ENCODE measurements at regions not wholly inside any gene's neighbourhood (a gene's known extent, or its start where the extent isn't known, plus 50 kb on each side); places are given as distances from the start of the nearest gene placed in this dataset.

- WGBS = 58% methylated on average over 1 of the region's 1 CpG
- no peak for DNase-seq (ENCODE audit: extremely low spot score)
- H3K9me3 ChIP-seq = peaks cover 0 to 5% (median 0%) of the 10 kb centered on the region in 4 donors
- no peaks in the 10 kb centered on the region for H3K4me1 ChIP-seq
- no peaks in the 10 kb centered on the region for H3K36me3 ChIP-seq
- intact Hi-C loops (cut with DNase I) = no loop called here
- H3K4me3 ChIP-seq = no peak overlapping the region
- no peak for TF ChIP-seq POLR2AphosphoS5 (IDR thresholded peaks at IDR 0.05)
- no peak overlapping the region for H3K27ac ChIP-seq (replicated peaks in 1 of 4)
- no peaks in the 10 kb centered on the region for H3K27me3 ChIP-seq
Observed at GRCh38 chr5:4674166-4674565, 466.0 kb upstream of the ADAMTS16 start.

GRCh38 chr5:4676934-4677333 is 463.2 kb upstream of the ADAMTS16 start:
- TF ChIP-seq EP300 (IDR thresholded peaks at IDR 0.05) (no peak), POLR2AphosphoS5 (IDR thresholded peaks at IDR 0.05) (no peak), CTCF (IDR thresholded peaks at IDR 0.05) (no peak), POLR2A (IDR thresholded peaks at IDR 0.05; ENCODE audit: low read depth) (no peak)
- 38% methylated on average over 4 of the region's 4 CpGs for WGBS

GRCh38 chr5:4684946-4685345 is 455.2 kb upstream of the ADAMTS16 start:
- H3K36me3 ChIP-seq = no peaks in the 10 kb centered on the region
- H3K9me3 ChIP-seq = peaks cover 0 to 14% (median 5%) of the 10 kb centered on the region in 4 donors
- TF ChIP-seq POLR2A (IDR thresholded peaks at IDR 0.05; ENCODE audit: low read depth) = no peak
- no peak for TF ChIP-seq POLR2AphosphoS5 (IDR thresholded peaks at IDR 0.05)
- no peak for TF ChIP-seq EP300 (IDR thresholded peaks at IDR 0.05)
- TF ChIP-seq CTCF (IDR thresholded peaks at IDR 0.05) = no peak
- intact Hi-C loops (cut with DNase I) = no loop called here
- H3K27ac ChIP-seq (replicated peaks in 1 of 4) = no peak overlapping the region
- H3K4me1 ChIP-seq = no peaks in the 10 kb centered on the region
- H3K27me3 ChIP-seq = no peaks in the 10 kb centered on the region
- no peak overlapping the region for H3K4me3 ChIP-seq
- no peak for DNase-seq (ENCODE audit: extremely low spot score)

More at GRCh38 chr5:4676934-4677333, 463.2 kb upstream of the ADAMTS16 start:
- H3K4me1 ChIP-seq = no peaks in the 10 kb centered on the region
- H3K27me3 ChIP-seq = no peaks in the 10 kb centered on the region
- no peak overlapping the region for H3K27ac ChIP-seq (replicated peaks in 1 of 4)
- no peak overlapping the region for H3K4me3 ChIP-seq
- peaks cover 0 to 5% (median 1%) of the 10 kb centered on the region in 4 donors for H3K9me3 ChIP-seq
- no peaks in the 10 kb centered on the region for H3K36me3 ChIP-seq
- DNase-seq (ENCODE audit: extremely low spot score) = no peak
- intact Hi-C loops (cut with DNase I) = no loop called here

- H3K27ac ChIP-seq (replicated peaks in 1 of 4) = no peak overlapping the region
- H3K9me3 ChIP-seq = no peaks in the 10 kb centered on the region
- intact Hi-C loops (cut with DNase I) = no loop called here
- DNase-seq (ENCODE audit: extremely low spot score) = no peak
- no peaks in the 10 kb centered on the region for H3K36me3 ChIP-seq
- no peak for TF ChIP-seq CTCF (IDR thresholded peaks at IDR 0.05)
- TF ChIP-seq POLR2AphosphoS5 (IDR thresholded peaks at IDR 0.05) = no peak
- no peak for TF ChIP-seq POLR2A (IDR thresholded peaks at IDR 0.05; ENCODE audit: low read depth)
- TF ChIP-seq EP300 (IDR thresholded peaks at IDR 0.05) = no peak
- no peaks in the 10 kb centered on the region for H3K4me1 ChIP-seq
- 92% methylated on average over 6 of the region's 6 CpGs for WGBS
- no peak overlapping the region for H3K4me3 ChIP-seq
- H3K27me3 ChIP-seq = no peaks in the 10 kb centered on the region
Observed at GRCh38 chr5:4698596-4698995, 441.5 kb upstream of the ADAMTS16 start.

- H3K9me3 ChIP-seq = no peaks in the 10 kb centered on the region
- H3K4me3 ChIP-seq = no peak overlapping the region
- TF ChIP-seq CTCF (IDR thresholded peaks at IDR 0.05) (no peak), POLR2AphosphoS5 (IDR thresholded peaks at IDR 0.05) (no peak), EP300 (IDR thresholded peaks at IDR 0.05) (no peak), POLR2A (IDR thresholded peaks at IDR 0.05; ENCODE audit: low read depth) (no peak)
- DNase-seq (ENCODE audit: extremely low spot score) = no peak
- intact Hi-C loops (cut with DNase I) = no loop called here
- WGBS = 78% methylated on average over 6 of the region's 6 CpGs
- H3K36me3 ChIP-seq = no peaks in the 10 kb centered on the region
- no peaks in the 10 kb centered on the region for H3K27me3 ChIP-seq
- no peaks in the 10 kb centered on the region for H3K4me1 ChIP-seq
- no peak overlapping the region for H3K27ac ChIP-seq (replicated peaks in 1 of 4)
Observed at GRCh38 chr5:4699592-4699991, 440.5 kb upstream of the ADAMTS16 start.
